Panc1 (cell line): ENCODE measurements at regions not wholly inside any gene's neighbourhood (a gene's known extent, or its start where the extent isn't known, plus 50 kb on each side); places are given as distances from the start of the nearest gene placed in this dataset.

Experiments
- ATAC-seq: fragments of 200-7000 bp; cut with Tn5 transposase; 2 replicates; pipeline ENCODE4 v1.9.1; 2020; ENCODE audit warnings: mild to moderate bottlenecking, moderate library complexity
- BruUV-seq: library from RNA; stranded (reverse); fragments of 400-500 nt; replicated peaks from 2 replicates; lab custom pipeline; 2021; lab: Mats Ljungman, UMichigan
- CTCF ChIA-PET: fragments of 300-600 bp; sonication (Branson Sonifier 250); formaldehyde crosslinking; loops from one replicate; lab custom pipeline; 2022; ENCODE audit warnings: antibody characterized with exemption; lab: Charles Lee
- POLR2A ChIA-PET: fragments of 300-600 bp; sonication (Branson Sonifier 250); formaldehyde crosslinking; loops from one replicate; lab custom pipeline; 2022; ENCODE audit warnings: antibody characterized with exemption; lab: Charles Lee
- DNase-seq: peaks from one replicate; pipeline ENCODE4 v3.0.0-alpha.2; 2010; ENCODE audit warnings: low read depth, low spot score
- H3K27ac ChIP-seq: 2 replicates; pipeline ENCODE4 v1.5.1; 2011; ENCODE audit warnings: mild to moderate bottlenecking, low read length, inconsistent platforms
- H3K27me3 ChIP-seq: fragments of 200-500 bp; sonication (Bioruptor generic); 2 replicates; pipeline ENCODE4 v1.6.0; 2014; ENCODE audit warnings: low read length, inconsistent platforms; ENCODE audit not compliant: control insufficient read depth, insufficient read depth
- H3K36me3 ChIP-seq: fragments of 200-500 bp; sonication (Bioruptor generic); 2 replicates; pipeline ENCODE4 v1.5.1; 2014; ENCODE audit warnings: inconsistent platforms, mild to moderate bottlenecking, low read length, moderate library complexity; ENCODE audit not compliant: control insufficient read depth, insufficient read depth
- H3K4me1 ChIP-seq: 2 replicates; pipeline ENCODE4 v1.5.1; 2011; ENCODE audit warnings: inconsistent platforms, mild to moderate bottlenecking, low read length, moderate library complexity; ENCODE audit not compliant: control insufficient read depth, insufficient read depth
- H3K4me3 ChIP-seq, 2 experiments: 2 replicates each; pipeline ENCODE4 v1.5.1; 2011 to 2012; ENCODE audit warnings: low read depth in 2 of 2, low read length in 2 of 2, mild to moderate bottlenecking in 2 of 2, inconsistent platforms in 1 of 2, moderate library complexity in 1 of 2
- H3K9me3 ChIP-seq: fragments of 200-500 bp; sonication (Bioruptor generic); 2 replicates; pipeline ENCODE4 v1.5.1; 2014; ENCODE audit warnings: low read depth, mild to moderate bottlenecking, inconsistent platforms, low read length, moderate library complexity; ENCODE audit not compliant: control insufficient read depth, insufficient read depth
- POLR2AphosphoS5 ChIP-seq: IDR thresholded peaks from 2 replicates; pipeline ENCODE4 v1.6.1; 2012; ENCODE audit warnings: mild to moderate bottlenecking, low read depth, low read length, moderate library complexity
- SIN3A ChIP-seq: IDR thresholded peaks from 2 replicates; pipeline ENCODE4 v1.6.1; 2012; ENCODE audit warnings: low read depth, mild to moderate bottlenecking, low read length, moderate library complexity, borderline replicate concordance; ENCODE audit not compliant: insufficient read depth
- TCF7L2 ChIP-seq: IDR thresholded peaks from 2 replicates; pipeline ENCODE4 v1.6.1; 2011; ENCODE audit warnings: mild to moderate bottlenecking, low read depth, low read length, inconsistent platforms
- in situ Hi-C: cut with HindIII; loops from 2 replicates; pipeline ENCODE4 v1.10.0; 2016; ENCODE audit warnings: low sequenced_read_pairs, low pct_unique_long_range_greater_than_20kb
- intact Hi-C: fragments of 100-400 bp; cut with micrococcal nuclease; formaldehyde crosslinking; loops from one replicate; pipeline ENCODE4 v1.10.0; 2022; ENCODE audit not compliant: unreplicated experiment
- TF ChIP-seq, protein P1 (sequence below), 2 experiments: IDR thresholded peaks; 2 replicates each; pipeline ENCODE4 v1.6.1; 2011 to 2012; ENCODE audit warnings: low read depth in 2 of 2, control low read depth in 1 of 2, low read length in 1 of 2, mild to moderate bottlenecking in 1 of 2, moderate library complexity in 1 of 2; ENCODE audit not compliant: insufficient read depth in 1 of 2
- TF ChIP-seq, protein P2 (sequence below): fragments of 450-650 bp; IDR thresholded peaks from 2 replicates; pipeline ENCODE4 v1.5.1; 2017; ENCODE audit warnings: mild to moderate bottlenecking

DNA sequence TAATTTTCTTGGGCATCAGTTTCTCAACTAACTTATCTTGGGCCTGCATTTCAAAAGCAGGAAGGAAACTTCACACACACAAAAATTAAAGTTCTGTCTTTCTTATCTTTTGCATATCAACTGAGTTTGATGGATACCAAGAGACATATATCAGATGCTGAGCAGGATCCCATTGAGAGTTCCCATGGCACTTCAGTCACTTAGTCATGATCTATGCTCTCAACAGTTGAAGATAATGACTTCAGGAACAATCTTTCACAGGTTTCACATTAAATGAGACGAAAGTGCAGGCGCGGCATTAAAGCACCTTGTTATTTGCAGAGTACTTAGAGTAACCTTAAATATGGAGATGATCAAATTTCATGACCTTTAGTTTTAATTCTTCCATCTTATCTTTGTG, 2139.8 kb upstream of the CELF4 start:
- no peaks in the 10 kb centered on the region for H3K36me3 ChIP-seq
- H3K4me1 ChIP-seq, result no peaks in the 10 kb centered on the region
- H3K27ac ChIP-seq, result no peak overlapping the region
- ChIA-PET POLR2A (no interaction called here), CTCF (no interaction called here)
- no peak for TF ChIP-seq SIN3A
- TF ChIP-seq, protein P1, sequence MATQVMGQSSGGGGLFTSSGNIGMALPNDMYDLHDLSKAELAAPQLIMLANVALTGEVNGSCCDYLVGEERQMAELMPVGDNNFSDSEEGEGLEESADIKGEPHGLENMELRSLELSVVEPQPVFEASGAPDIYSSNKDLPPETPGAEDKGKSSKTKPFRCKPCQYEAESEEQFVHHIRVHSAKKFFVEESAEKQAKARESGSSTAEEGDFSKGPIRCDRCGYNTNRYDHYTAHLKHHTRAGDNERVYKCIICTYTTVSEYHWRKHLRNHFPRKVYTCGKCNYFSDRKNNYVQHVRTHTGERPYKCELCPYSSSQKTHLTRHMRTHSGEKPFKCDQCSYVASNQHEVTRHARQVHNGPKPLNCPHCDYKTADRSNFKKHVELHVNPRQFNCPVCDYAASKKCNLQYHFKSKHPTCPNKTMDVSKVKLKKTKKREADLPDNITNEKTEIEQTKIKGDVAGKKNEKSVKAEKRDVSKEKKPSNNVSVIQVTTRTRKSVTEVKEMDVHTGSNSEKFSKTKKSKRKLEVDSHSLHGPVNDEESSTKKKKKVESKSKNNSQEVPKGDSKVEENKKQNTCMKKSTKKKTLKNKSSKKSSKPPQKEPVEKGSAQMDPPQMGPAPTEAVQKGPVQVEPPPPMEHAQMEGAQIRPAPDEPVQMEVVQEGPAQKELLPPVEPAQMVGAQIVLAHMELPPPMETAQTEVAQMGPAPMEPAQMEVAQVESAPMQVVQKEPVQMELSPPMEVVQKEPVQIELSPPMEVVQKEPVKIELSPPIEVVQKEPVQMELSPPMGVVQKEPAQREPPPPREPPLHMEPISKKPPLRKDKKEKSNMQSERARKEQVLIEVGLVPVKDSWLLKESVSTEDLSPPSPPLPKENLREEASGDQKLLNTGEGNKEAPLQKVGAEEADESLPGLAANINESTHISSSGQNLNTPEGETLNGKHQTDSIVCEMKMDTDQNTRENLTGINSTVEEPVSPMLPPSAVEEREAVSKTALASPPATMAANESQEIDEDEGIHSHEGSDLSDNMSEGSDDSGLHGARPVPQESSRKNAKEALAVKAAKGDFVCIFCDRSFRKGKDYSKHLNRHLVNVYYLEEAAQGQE (IDR thresholded peaks at IDR 0.05; ENCODE audit: insufficient read depth in 1 of 2, low read depth in 2 of 2, low read length in 1 of 2), result no peak
- no peaks in the 10 kb centered on the region for H3K27me3 ChIP-seq
- no peak overlapping the region for H3K4me3 ChIP-seq
- no peak for ATAC-seq
- in situ Hi-C loops (no loop called here), intact Hi-C loops (no loop called here)
- BruUV-seq, result no TSS peak
- no peak for DNase-seq
- no peaks in the 10 kb centered on the region for H3K9me3 ChIP-seq

GRCh38 chr18:39702888-39703287, 2137.3 kb upstream of the CELF4 start:
- no peak for ATAC-seq
- intact Hi-C loops, result no loop called here
- BruUV-seq, result no TSS peak
- Histone ChIP-seq H3K27me3 (no peaks in the 10 kb centered on the region), H3K9me3 (no peaks in the 10 kb centered on the region), H3K27ac (no peak overlapping the region), H3K4me1 (no peaks in the 10 kb centered on the region), H3K36me3 (no peaks in the 10 kb centered on the region), H3K4me3 (no peak overlapping the region)
- POLR2A ChIA-PET, result no interaction called here
- in situ Hi-C loops, result no loop called here
- CTCF ChIA-PET, result no interaction called here
- TF ChIP-seq POLR2AphosphoS5 (no peak), TCF7L2 (no peak), SIN3A (no peak)
- TF ChIP-seq, protein P2, sequence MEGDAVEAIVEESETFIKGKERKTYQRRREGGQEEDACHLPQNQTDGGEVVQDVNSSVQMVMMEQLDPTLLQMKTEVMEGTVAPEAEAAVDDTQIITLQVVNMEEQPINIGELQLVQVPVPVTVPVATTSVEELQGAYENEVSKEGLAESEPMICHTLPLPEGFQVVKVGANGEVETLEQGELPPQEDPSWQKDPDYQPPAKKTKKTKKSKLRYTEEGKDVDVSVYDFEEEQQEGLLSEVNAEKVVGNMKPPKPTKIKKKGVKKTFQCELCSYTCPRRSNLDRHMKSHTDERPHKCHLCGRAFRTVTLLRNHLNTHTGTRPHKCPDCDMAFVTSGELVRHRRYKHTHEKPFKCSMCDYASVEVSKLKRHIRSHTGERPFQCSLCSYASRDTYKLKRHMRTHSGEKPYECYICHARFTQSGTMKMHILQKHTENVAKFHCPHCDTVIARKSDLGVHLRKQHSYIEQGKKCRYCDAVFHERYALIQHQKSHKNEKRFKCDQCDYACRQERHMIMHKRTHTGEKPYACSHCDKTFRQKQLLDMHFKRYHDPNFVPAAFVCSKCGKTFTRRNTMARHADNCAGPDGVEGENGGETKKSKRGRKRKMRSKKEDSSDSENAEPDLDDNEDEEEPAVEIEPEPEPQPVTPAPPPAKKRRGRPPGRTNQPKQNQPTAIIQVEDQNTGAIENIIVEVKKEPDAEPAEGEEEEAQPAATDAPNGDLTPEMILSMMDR, result no peak
- TF ChIP-seq, protein P1 (IDR thresholded peaks at IDR 0.05; ENCODE audit: insufficient read depth in 1 of 2, low read depth in 2 of 2, low read length in 1 of 2), result no peak
- DNase-seq, result no peak
